ENCODE measurements at regions not wholly inside any gene's neighbourhood (a gene's known extent, or its start where the extent isn't known, plus 50 kb on each side); places are given as distances from the start of the nearest gene placed in this dataset.

DNA sequence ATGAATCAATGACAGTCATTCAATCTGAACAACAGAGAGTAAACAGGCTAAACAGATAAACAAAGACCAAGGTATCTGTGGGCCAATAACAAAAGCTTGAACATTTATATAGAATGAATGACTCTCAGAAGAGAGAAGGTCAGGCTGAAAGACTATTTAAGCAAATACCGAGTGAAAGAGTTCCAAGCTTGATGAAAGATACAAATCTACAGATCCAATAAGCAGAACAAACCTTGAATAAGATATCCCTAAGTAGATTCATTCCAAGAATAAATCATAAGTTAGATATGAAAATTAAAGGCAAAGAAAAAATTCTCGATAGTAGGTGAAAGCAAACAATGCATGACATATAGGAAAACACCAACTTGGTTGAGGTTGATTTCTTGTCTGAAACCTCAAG is 376.4 kb upstream of the IGFBP3 start:
- no peak overlapping the region for H2BK5ac ChIP-seq (ENCODE audit: low read depth, low read length)
- no peak overlapping the region for H2BK15ac ChIP-seq (ENCODE audit: low read length)
- FAIRE-seq (no peak), DNase-seq (ENCODE audit: low read depth in 1 of 2, low spot score in 2 of 2) (no peak)
- H3K9me3 ChIP-seq (ENCODE audit: insufficient read depth in 2 of 2, low read depth in 1 of 2, low read length in 1 of 2), result peaks cover 0 to 6% of the 10 kb centered on the region in 2 experiments; a peak in 1 of 4 replicates
- no peaks in the 10 kb centered on the region for H3K79me1 ChIP-seq (ENCODE audit: low read depth, low read length)
- no peak overlapping the region for H4K91ac ChIP-seq (replicated peaks; ENCODE audit: insufficient read length, low read length)
- H3K36me3 ChIP-seq (ENCODE audit: control insufficient read depth in 2 of 4, insufficient read depth in 4 of 4, low read length in 3 of 4), result no peaks in the 10 kb centered on the region
- H3K27ac ChIP-seq (ENCODE audit: low read depth, low read length), result no peak overlapping the region
- no peaks in the 10 kb centered on the region for H3K79me2 ChIP-seq (ENCODE audit: control insufficient read depth in 1 of 2, insufficient read depth in 2 of 2, low read length in 2 of 2)
- no peak overlapping the region for H3K9ac ChIP-seq (replicated peaks in 1 of 4; ENCODE audit: extremely low read depth in 1 of 4, low read depth in 3 of 4, low read length in 3 of 4)
- no peak overlapping the region for H3K23ac ChIP-seq (ENCODE audit: insufficient read length)
- no peaks in the 10 kb centered on the region for H3K27me3 ChIP-seq (replicated peaks in 1 of 4; ENCODE audit: control insufficient read depth in 3 of 4, extremely low read depth in 1 of 4, insufficient read depth in 3 of 4, low read length in 3 of 4)
- no peak overlapping the region for H3K4me2 ChIP-seq (ENCODE audit: insufficient read depth in 1 of 2, low read depth in 2 of 2, low read length in 2 of 2)
- H4K5ac ChIP-seq (ENCODE audit: insufficient read length, low read depth, low read length), result no peak overlapping the region
- H3K4me3 ChIP-seq (ENCODE audit: extremely low read depth in 1 of 4, insufficient read depth in 2 of 4, low read depth in 3 of 4, low read length in 4 of 4), result no peak overlapping the region
- no peak overlapping the region for H2AFZ ChIP-seq (ENCODE audit: low read length)
- H2BK12ac ChIP-seq (ENCODE audit: low read depth, low read length), result no peak overlapping the region
- ChIA-PET POLR2A (ENCODE audit: partially characterized antibody) (no interaction called here), CTCF (ENCODE audit: partially characterized antibody) (no interaction called here)
- no peaks in the 10 kb centered on the region for H4K20me1 ChIP-seq (replicated peaks in 1 of 2; ENCODE audit: control insufficient read depth in 1 of 2, insufficient read depth in 2 of 2, low read length in 2 of 2)
- no peak overlapping the region for H3K4ac ChIP-seq (replicated peaks; ENCODE audit: insufficient read length, low read depth, low read length)
- no peak overlapping the region for H2BK120ac ChIP-seq (replicated peaks; ENCODE audit: low read depth, low read length)
- no peak overlapping the region for H4K8ac ChIP-seq (ENCODE audit: extremely low read depth, insufficient read depth, low read length)
- no peak for TF ChIP-seq SRF (IDR thresholded peaks at IDR 0.05; ENCODE audit: low read depth, low read length)
- TF ChIP-seq, protein P1, sequence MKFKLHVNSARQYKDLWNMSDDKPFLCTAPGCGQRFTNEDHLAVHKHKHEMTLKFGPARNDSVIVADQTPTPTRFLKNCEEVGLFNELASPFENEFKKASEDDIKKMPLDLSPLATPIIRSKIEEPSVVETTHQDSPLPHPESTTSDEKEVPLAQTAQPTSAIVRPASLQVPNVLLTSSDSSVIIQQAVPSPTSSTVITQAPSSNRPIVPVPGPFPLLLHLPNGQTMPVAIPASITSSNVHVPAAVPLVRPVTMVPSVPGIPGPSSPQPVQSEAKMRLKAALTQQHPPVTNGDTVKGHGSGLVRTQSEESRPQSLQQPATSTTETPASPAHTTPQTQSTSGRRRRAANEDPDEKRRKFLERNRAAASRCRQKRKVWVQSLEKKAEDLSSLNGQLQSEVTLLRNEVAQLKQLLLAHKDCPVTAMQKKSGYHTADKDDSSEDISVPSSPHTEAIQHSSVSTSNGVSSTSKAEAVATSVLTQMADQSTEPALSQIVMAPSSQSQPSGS (IDR thresholded peaks at IDR 0.05; ENCODE audit: low read length), result no peak
- TF ChIP-seq GABPA (IDR thresholded peaks at IDR 0.05; ENCODE audit: borderline replicate concordance, insufficient read depth, low read length), result no peak
- no peak overlapping the region for H2BK20ac ChIP-seq (ENCODE audit: low read length)
- 100% methylated on average over 2 of the region's 2 CpGs; no CpG with 5 or more reads in 1 of the 2 experiments for WGBS, 2 experiments (ENCODE audit: extremely low coverage in 1 of 2, insufficient coverage in 1 of 2, insufficient read length in 1 of 2, insufficient replicate concordance in 2 of 2, low coverage in 1 of 2, low lambda C conversion rate in 2 of 2, missing lambda C conversion rate in 1 of 2)
- H3K56ac ChIP-seq (replicated peaks; ENCODE audit: insufficient read length, low read depth, low read length), result no peak overlapping the region
- no peaks in the 10 kb centered on the region; the same call in 1 of the 2 replicates for H3K23me2 ChIP-seq (ENCODE audit: low read depth, low read length)
- no peak overlapping the region for H3K14ac ChIP-seq (ENCODE audit: insufficient read length)
- H2AK5ac ChIP-seq (ENCODE audit: low read depth, low read length), result no peak overlapping the region
- H3K18ac ChIP-seq (ENCODE audit: extremely low read depth, low read length), result no peak overlapping the region
- H3K4me1 ChIP-seq (replicated peaks in 1 of 4; ENCODE audit: control insufficient read depth in 3 of 4, insufficient read depth in 4 of 4, low read length in 3 of 4), result no peaks in the 10 kb centered on the region

All from H1 (cell line).